Adrenal gland (tissue), 5 donors: ENCODE measurements at regions not wholly inside any gene's neighbourhood (a gene's known extent, or its start where the extent isn't known, plus 50 kb on each side); places are given as distances from the start of the nearest gene placed in this dataset.

Source experiments
- POLR2A ChIP-seq, 2 donors: fragments of 450-650 bp; IDR thresholded peaks; one replicate each; pipeline ENCODE4 v1.6.1; 2017; ENCODE audit warnings: antibody characterized with exemption in 2 of 2, mild to moderate bottlenecking in 2 of 2, moderate library complexity in 1 of 2
- TF ChIP-seq, protein P1 (sequence below), 6 experiments: fragments of 450-650 bp in 4 of 6; fragments of 200-600 bp in 2 of 6; sonication (generic) in 1 of 6; IDR thresholded peaks; 1 replicate in 5 of 6; 2 replicates in 1 of 6; pipeline versions ENCODE4 v1.5.1 to v1.8.0; 2016 to 2021; ENCODE audit warnings: antibody characterized with exemption in 6 of 6, mild to moderate bottlenecking in 2 of 6, moderate library complexity in 1 of 6
- donor health status: DM: no; HTN: no; CAD: no.

DNA sequence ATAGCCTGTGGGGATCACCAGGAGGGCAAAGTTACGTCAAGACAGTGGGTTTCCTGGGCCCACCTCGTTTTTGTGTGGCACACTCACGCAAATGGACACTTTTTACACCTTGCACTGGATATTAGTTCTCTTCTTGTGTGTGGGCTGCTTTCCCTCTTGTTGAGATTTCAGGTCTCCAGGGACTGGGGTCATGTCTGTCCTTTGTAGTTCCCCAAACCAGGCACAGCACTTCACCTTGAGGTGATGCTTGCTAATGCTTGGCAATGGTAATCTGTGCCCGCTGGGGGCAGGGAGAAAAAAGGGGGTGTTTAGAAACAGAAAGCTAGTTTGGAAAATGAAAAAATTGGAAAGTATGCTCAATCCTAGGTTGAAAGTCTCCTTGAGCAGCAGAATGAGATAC lies 195.3 kb downstream of the PTEN start:
- TF ChIP-seq, protein P1, sequence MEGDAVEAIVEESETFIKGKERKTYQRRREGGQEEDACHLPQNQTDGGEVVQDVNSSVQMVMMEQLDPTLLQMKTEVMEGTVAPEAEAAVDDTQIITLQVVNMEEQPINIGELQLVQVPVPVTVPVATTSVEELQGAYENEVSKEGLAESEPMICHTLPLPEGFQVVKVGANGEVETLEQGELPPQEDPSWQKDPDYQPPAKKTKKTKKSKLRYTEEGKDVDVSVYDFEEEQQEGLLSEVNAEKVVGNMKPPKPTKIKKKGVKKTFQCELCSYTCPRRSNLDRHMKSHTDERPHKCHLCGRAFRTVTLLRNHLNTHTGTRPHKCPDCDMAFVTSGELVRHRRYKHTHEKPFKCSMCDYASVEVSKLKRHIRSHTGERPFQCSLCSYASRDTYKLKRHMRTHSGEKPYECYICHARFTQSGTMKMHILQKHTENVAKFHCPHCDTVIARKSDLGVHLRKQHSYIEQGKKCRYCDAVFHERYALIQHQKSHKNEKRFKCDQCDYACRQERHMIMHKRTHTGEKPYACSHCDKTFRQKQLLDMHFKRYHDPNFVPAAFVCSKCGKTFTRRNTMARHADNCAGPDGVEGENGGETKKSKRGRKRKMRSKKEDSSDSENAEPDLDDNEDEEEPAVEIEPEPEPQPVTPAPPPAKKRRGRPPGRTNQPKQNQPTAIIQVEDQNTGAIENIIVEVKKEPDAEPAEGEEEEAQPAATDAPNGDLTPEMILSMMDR (IDR thresholded peaks at IDR 0.05) = no peak
- TF ChIP-seq POLR2A (IDR thresholded peaks at IDR 0.05) = no peak
